Esophagus muscularis mucosa (tissue), 4 donors: ENCODE measurements at regions not wholly inside any gene's neighbourhood (a gene's known extent, or its start where the extent isn't known, plus 50 kb on each side); places are given as distances from the start of the nearest gene placed in this dataset.

Source experiments
- DNase-seq: peaks from one replicate; pipeline ENCODE4 v3.0.0-alpha.2; 2017; ENCODE audit errors: extremely low spot score
- H3K27ac ChIP-seq, 4 donors: fragments of 200-600 bp; sonication (generic); replicated peaks in 1 of 4; 1 replicate in 3 of 4; 2 replicates in 1 of 4; pipeline ENCODE4 v1.5.1; 2016 to 2019; ENCODE audit warnings: mild to moderate bottlenecking in 1 of 4
- H3K27me3 ChIP-seq, 4 donors: fragments of 200-600 bp; sonication (generic); one replicate each; pipeline versions ENCODE4 v1.5.1 to v1.6.0; 2016 to 2019
- H3K36me3 ChIP-seq, 4 donors: fragments of 200-600 bp; sonication (generic); one replicate each; pipeline ENCODE4 v1.5.1; 2016 to 2019
- H3K4me1 ChIP-seq, 4 donors: fragments of 200-600 bp; sonication (generic); one replicate each; pipeline ENCODE4 v1.5.1; 2016 to 2019
- H3K4me3 ChIP-seq, 4 donors: fragments of 200-600 bp; sonication (generic); 1 replicate in 2 of 4; 2 replicates in 2 of 4; pipeline ENCODE4 v1.5.1; 2016 to 2019; ENCODE audit warnings: mild to moderate bottlenecking in 4 of 4, moderate library complexity in 1 of 4
- H3K9me3 ChIP-seq, 4 donors: fragments of 200-600 bp; sonication (generic); 1 replicate in 3 of 4; 2 replicates in 1 of 4; pipeline ENCODE4 v1.5.1; 2016 to 2019
- EP300 ChIP-seq: sonication (generic); formaldehyde crosslinking; IDR thresholded peaks from one replicate; pipeline ENCODE4 v1.6.1; 2017; ENCODE audit warnings: antibody characterized with exemption
- POLR2A ChIP-seq: fragments of 450-650 bp; IDR thresholded peaks from one replicate; pipeline ENCODE4 v1.6.1; 2017; ENCODE audit warnings: antibody characterized with exemption, moderate library complexity, mild to moderate bottlenecking, low read depth
- POLR2AphosphoS5 ChIP-seq, 2 donors: sonication (generic); formaldehyde crosslinking; IDR thresholded peaks; one replicate each; pipeline ENCODE4 v1.6.1; 2017; ENCODE audit warnings: antibody characterized with exemption in 2 of 2
- WGBS: methylation state at CpG from one replicate; pipeline ENCODE4 v1.1.5; 2018; 5-methylcytosine and 5-hydroxymethylcytosine counted together
- intact Hi-C: fragments of 100-400 bp; cut with DNase I; formaldehyde crosslinking; loops from one replicate; pipeline ENCODE4 v1.15.1; 2023
- TF ChIP-seq, protein P1 (sequence below), 3 experiments: fragments of 200-600 bp in 2 of 3; fragments of 450-650 bp in 1 of 3; sonication (generic) in 2 of 3; IDR thresholded peaks; one replicate each; pipeline ENCODE4 v1.5.1; 2017 to 2019; ENCODE audit warnings: antibody characterized with exemption in 3 of 3, mild to moderate bottlenecking in 2 of 3, moderate library complexity in 1 of 3

DNA sequence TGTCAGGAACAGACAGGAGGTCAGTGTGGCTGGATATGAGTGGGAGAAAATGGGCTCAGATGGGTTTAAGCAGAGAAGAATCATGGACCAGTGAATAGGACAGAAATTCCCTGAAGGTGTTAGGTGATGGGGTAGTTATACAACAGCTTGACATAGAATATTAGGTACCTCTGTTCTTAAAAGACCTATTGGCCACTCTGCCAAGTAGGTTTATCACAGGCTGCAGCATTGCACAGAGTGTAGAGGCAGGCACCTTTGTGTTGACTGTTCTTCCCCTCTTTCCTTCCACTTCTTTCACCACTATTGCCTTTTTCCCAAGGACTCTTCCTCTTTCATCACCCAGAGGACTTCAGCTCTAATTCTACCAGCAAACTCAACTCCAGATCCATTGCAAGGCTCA is 274.4 kb downstream of the CDCA7 start:
- H3K27ac ChIP-seq = no peak overlapping the region
- peak; percentile 57 for DNase-seq
- H3K4me3 ChIP-seq = no peak overlapping the region
- intact Hi-C loops = no loop called here
- H3K9me3 ChIP-seq = no peaks in the 10 kb centered on the region
- no peaks in the 10 kb centered on the region for H3K36me3 ChIP-seq
- TF ChIP-seq POLR2A = no peak
- TF ChIP-seq EP300 = no peak
- no peak for TF ChIP-seq POLR2AphosphoS5 (IDR thresholded peaks at IDR 0.05)
- TF ChIP-seq, protein P1, sequence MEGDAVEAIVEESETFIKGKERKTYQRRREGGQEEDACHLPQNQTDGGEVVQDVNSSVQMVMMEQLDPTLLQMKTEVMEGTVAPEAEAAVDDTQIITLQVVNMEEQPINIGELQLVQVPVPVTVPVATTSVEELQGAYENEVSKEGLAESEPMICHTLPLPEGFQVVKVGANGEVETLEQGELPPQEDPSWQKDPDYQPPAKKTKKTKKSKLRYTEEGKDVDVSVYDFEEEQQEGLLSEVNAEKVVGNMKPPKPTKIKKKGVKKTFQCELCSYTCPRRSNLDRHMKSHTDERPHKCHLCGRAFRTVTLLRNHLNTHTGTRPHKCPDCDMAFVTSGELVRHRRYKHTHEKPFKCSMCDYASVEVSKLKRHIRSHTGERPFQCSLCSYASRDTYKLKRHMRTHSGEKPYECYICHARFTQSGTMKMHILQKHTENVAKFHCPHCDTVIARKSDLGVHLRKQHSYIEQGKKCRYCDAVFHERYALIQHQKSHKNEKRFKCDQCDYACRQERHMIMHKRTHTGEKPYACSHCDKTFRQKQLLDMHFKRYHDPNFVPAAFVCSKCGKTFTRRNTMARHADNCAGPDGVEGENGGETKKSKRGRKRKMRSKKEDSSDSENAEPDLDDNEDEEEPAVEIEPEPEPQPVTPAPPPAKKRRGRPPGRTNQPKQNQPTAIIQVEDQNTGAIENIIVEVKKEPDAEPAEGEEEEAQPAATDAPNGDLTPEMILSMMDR (IDR thresholded peaks at IDR 0.05) = no peak
- H3K4me1 ChIP-seq = no peaks in the 10 kb centered on the region
- no peaks in the 10 kb centered on the region for H3K27me3 ChIP-seq

DNA sequence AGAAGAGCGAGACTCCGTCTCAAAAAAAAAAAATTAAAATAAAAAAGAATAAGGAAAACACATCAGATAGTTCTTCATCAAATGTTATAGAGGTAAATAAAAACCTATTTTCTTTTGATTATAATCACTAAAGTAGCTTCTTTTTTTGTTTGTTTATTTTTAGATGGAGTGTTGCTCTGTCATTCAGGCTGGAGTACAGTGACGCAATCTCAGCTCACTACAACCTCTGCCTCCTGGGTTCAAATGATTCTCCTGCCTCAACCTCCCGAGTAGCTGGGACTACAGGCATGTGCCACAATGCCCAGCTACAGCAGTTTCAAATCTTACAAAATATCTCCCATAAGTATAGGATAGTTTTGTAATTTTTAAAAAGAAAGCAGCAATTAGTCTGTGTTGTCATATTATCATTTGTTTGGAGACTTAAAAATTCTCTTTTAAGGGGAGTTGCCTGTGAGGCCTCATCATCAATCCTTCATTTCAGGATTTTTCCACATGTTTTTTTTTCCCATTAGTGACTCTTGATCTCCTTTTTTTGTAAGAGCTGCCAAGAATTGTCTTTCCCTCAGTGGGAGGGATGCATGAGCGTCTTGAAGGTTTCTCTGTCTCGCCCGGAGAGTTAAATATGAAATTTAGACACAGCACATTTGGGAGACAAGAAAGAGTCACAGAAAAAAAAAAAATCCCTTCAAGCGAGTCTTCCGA is 275.9 kb downstream of the CDCA7 start:
- no peak overlapping the region for H3K27ac ChIP-seq

DNA sequence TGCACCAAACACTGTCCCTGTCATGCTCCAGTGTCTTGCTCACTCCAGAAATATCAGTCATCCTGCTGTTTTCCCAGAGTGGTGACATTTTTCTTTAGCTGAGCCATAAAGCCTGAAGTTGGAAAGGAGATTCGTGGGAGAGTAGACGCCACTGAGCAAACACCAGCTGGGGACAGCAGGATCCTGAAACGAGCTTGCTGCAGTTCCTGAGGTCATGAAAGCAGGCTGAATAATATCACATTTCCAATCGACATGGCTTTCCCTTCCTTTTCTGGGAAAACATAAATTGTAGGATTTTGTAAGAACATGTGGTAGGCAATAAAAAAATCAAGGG is 276.4 kb downstream of the CDCA7 start:
- H3K36me3 ChIP-seq = no peaks in the 10 kb centered on the region
- H3K27me3 ChIP-seq = no peaks in the 10 kb centered on the region
- H3K4me3 ChIP-seq = no peak overlapping the region
- 39% methylated on average over 4 of the region's 4 CpGs for WGBS
- no peaks in the 10 kb centered on the region for H3K4me1 ChIP-seq
- intact Hi-C loops = no loop called here
- TF ChIP-seq, protein P1 (IDR thresholded peaks at IDR 0.05) = no peak
- no peak for TF ChIP-seq EP300
- TF ChIP-seq POLR2A = no peak
- TF ChIP-seq POLR2AphosphoS5 (IDR thresholded peaks at IDR 0.05) = no peak
- DNase-seq = peak; percentile 68
- H3K27ac ChIP-seq = no peak overlapping the region
- no peaks in the 10 kb centered on the region for H3K9me3 ChIP-seq

More for the DNA sequence above, 275.9 kb downstream of the CDCA7 start:
- DNase-seq = peak; percentile 39
- H3K9me3 ChIP-seq = no peaks in the 10 kb centered on the region
- H3K4me3 ChIP-seq = no peak overlapping the region
- TF ChIP-seq POLR2A (no peak), EP300 (no peak), POLR2AphosphoS5 (IDR thresholded peaks at IDR 0.05) (no peak)
- TF ChIP-seq, protein P1 (IDR thresholded peaks at IDR 0.05) = no peak
- no peaks in the 10 kb centered on the region for H3K36me3 ChIP-seq
- 57% methylated on average over 9 of the region's 9 CpGs for WGBS
- no peaks in the 10 kb centered on the region for H3K4me1 ChIP-seq
- H3K27me3 ChIP-seq = no peaks in the 10 kb centered on the region
- intact Hi-C loops = no loop called here

DNA sequence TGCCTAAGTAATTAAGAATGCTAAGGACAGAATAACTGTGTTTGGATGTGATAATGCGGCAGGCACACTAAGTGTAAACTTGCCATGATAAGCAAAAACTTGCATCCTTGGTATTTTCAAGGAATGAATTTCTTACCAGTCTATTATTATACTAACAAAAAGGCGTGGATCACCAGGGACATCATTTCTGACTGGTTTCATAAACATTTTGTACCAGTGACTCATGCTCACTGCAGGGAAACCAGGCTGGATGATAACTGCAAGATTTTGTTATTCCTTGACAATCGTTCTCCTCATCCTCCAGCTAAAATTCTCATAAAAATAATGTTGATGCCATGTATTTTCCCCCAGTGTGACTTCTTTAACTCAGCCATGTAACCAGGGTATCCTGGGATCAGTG is 289.5 kb downstream of the CDCA7 start:
- no peaks in the 10 kb centered on the region for H3K27me3 ChIP-seq
- 37% methylated on average over 3 of the region's 3 CpGs for WGBS
- intact Hi-C loops = no loop called here
- H3K27ac ChIP-seq = no peak overlapping the region
- DNase-seq = no peak
- no peak for TF ChIP-seq POLR2AphosphoS5 (IDR thresholded peaks at IDR 0.05)
- no peak for TF ChIP-seq POLR2A
- TF ChIP-seq, protein P1 (IDR thresholded peaks at IDR 0.05) = no peak
- no peak for TF ChIP-seq EP300
- peaks cover 0 to 21% (median 5%) of the 10 kb centered on the region in 4 donors for H3K4me1 ChIP-seq
- no peak overlapping the region for H3K4me3 ChIP-seq
- H3K36me3 ChIP-seq = no peaks in the 10 kb centered on the region
- no peaks in the 10 kb centered on the region for H3K9me3 ChIP-seq
